ENCODE measurements at regions not wholly inside any gene's neighbourhood (a gene's known extent, or its start where the extent isn't known, plus 50 kb on each side); places are given as distances from the start of the nearest gene placed in this dataset.

DNA sequence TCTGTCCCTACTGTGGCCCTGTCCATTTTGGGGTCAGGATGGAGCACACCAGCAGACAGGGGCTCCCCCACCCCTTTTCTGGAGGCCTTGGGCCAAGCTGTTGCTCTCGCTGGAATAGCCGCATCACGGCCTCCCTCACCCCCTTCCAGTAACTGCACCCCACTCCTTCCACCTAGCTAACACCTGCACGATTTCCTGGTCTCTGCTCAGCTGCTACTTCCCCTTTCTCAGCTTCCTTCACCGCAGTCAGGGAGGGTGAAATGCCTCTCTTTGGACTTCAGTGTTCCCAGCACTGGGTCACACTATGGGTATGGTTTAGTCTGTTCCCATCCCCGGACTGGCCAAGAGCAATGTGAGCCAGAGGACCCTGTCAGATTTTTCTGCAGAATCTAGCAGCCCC is 400.2 kb downstream of the MCTP2 start:
- ChIA-PET CTCF (no interaction called here), POLR2A (ENCODE audit: low non-redundant PET) (no interaction called here)
- intact Hi-C loops (cut with micrococcal nuclease; ENCODE audit: unreplicated experiment) = no loop called here
- no peak for DNase-seq (ENCODE audit: low spot score)
- no peaks in the 10 kb centered on the region for H3K27me3 ChIP-seq (replicated peaks; ENCODE audit: insufficient read depth, low read depth, low read length, poor library complexity)
- BruUV-seq (replicated peaks) = no TSS peak
- no peaks in the 10 kb centered on the region for H3K36me3 ChIP-seq (ENCODE audit: insufficient read depth, low read length, poor library complexity, severe bottlenecking)
- H3K27ac ChIP-seq (ENCODE audit: low read depth, low read length, poor library complexity, severe bottlenecking) = no peak overlapping the region
- no peaks in the 10 kb centered on the region for H3K4me1 ChIP-seq (ENCODE audit: insufficient read depth, low read length, poor library complexity, severe bottlenecking)
- H3K9me3 ChIP-seq (ENCODE audit: low read depth, low read length, poor library complexity, severe bottlenecking) = no peaks in the 10 kb centered on the region
- H3K4me3 ChIP-seq (ENCODE audit: low read depth, low read length, poor library complexity, severe bottlenecking) = no peak overlapping the region
- no peak for TF ChIP-seq EZH2 (IDR thresholded peaks at IDR 0.05; ENCODE audit: borderline replicate concordance, low read depth, low read length, poor library complexity, severe bottlenecking)
- TF ChIP-seq, protein P1, sequence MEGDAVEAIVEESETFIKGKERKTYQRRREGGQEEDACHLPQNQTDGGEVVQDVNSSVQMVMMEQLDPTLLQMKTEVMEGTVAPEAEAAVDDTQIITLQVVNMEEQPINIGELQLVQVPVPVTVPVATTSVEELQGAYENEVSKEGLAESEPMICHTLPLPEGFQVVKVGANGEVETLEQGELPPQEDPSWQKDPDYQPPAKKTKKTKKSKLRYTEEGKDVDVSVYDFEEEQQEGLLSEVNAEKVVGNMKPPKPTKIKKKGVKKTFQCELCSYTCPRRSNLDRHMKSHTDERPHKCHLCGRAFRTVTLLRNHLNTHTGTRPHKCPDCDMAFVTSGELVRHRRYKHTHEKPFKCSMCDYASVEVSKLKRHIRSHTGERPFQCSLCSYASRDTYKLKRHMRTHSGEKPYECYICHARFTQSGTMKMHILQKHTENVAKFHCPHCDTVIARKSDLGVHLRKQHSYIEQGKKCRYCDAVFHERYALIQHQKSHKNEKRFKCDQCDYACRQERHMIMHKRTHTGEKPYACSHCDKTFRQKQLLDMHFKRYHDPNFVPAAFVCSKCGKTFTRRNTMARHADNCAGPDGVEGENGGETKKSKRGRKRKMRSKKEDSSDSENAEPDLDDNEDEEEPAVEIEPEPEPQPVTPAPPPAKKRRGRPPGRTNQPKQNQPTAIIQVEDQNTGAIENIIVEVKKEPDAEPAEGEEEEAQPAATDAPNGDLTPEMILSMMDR (conservative IDR thresholded peaks at IDR 0.05; ENCODE audit: low read depth, low read length) = no peak

DNA sequence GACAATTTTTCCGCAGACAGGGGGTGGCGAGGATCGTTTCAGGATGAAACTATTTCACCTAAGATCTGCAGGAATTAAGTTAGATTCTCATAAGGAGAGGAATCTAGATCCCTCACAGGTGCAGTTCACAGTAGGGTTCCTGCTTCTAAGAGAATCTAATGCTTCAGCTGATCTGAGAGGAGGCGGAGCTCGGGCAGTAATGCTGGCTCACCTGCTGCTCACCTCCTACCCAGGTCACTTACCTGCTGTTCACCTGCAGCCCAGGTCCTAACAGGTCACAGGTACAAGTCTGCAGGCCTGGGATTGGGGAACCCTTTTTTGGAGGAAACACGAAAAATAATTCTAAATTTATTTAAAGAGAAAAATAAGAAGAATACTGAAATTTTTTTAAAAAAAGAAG is 406.8 kb downstream of the MCTP2 start:
- no peak overlapping the region for H3K4me3 ChIP-seq (ENCODE audit: low read depth, low read length, poor library complexity, severe bottlenecking)
- ChIA-PET POLR2A (ENCODE audit: low non-redundant PET) (no interaction called here), CTCF (no interaction called here)
- intact Hi-C loops (cut with micrococcal nuclease; ENCODE audit: unreplicated experiment) = no loop called here
- BruUV-seq (replicated peaks) = no TSS peak
- H3K27ac ChIP-seq (ENCODE audit: low read depth, low read length, poor library complexity, severe bottlenecking) = no peak overlapping the region
- no peaks in the 10 kb centered on the region for H3K4me1 ChIP-seq (ENCODE audit: insufficient read depth, low read length, poor library complexity, severe bottlenecking)
- no peak for DNase-seq (ENCODE audit: low spot score)
- H3K9me3 ChIP-seq (ENCODE audit: low read depth, low read length, poor library complexity, severe bottlenecking) = no peaks in the 10 kb centered on the region
- TF ChIP-seq EZH2 (IDR thresholded peaks at IDR 0.05; ENCODE audit: borderline replicate concordance, low read depth, low read length, poor library complexity, severe bottlenecking) = no peak
- TF ChIP-seq, protein P1 (conservative IDR thresholded peaks at IDR 0.05; ENCODE audit: low read depth, low read length) = no peak
- H3K27me3 ChIP-seq (replicated peaks; ENCODE audit: insufficient read depth, low read depth, low read length, poor library complexity) = no peaks in the 10 kb centered on the region
- no peaks in the 10 kb centered on the region for H3K36me3 ChIP-seq (ENCODE audit: insufficient read depth, low read length, poor library complexity, severe bottlenecking)

DNA sequence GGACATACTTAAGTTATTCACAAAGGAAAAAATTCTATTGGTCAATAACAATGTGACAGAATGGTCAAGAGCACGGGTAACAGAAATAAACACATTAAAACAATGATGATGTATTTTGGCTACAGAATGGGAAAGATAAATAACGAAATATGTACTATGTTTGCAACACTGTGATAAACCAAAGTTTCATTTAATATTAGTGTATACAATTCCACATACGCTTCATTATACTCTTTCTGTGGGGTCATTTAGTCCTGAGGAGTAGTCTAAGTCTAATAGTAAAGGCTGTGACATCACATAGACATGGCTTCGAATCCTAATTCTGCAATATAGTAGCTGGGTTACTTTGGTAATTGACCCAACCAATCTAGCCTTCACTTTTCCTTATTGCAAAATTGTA is 408.3 kb downstream of the MCTP2 start:
- TF ChIP-seq EZH2 (IDR thresholded peaks at IDR 0.05; ENCODE audit: borderline replicate concordance, low read depth, low read length, poor library complexity, severe bottlenecking) = no peak
- TF ChIP-seq, protein P1 (conservative IDR thresholded peaks at IDR 0.05; ENCODE audit: low read depth, low read length) = no peak
- BruUV-seq (replicated peaks) = no TSS peak

More for the DNA sequence above, 408.3 kb downstream of the MCTP2 start:
- no peaks in the 10 kb centered on the region for H3K36me3 ChIP-seq (ENCODE audit: insufficient read depth, low read length, poor library complexity, severe bottlenecking)
- ChIA-PET POLR2A (ENCODE audit: low non-redundant PET) (no interaction called here), CTCF (no interaction called here)
- DNase-seq (ENCODE audit: low spot score) = no peak
- no peaks in the 10 kb centered on the region for H3K27me3 ChIP-seq (replicated peaks; ENCODE audit: insufficient read depth, low read depth, low read length, poor library complexity)
- H3K4me3 ChIP-seq (ENCODE audit: low read depth, low read length, poor library complexity, severe bottlenecking) = no peak overlapping the region
- H3K27ac ChIP-seq (ENCODE audit: low read depth, low read length, poor library complexity, severe bottlenecking) = no peak overlapping the region
- intact Hi-C loops (cut with micrococcal nuclease; ENCODE audit: unreplicated experiment) = no loop called here
- no peaks in the 10 kb centered on the region for H3K9me3 ChIP-seq (ENCODE audit: low read depth, low read length, poor library complexity, severe bottlenecking)
- H3K4me1 ChIP-seq (ENCODE audit: insufficient read depth, low read length, poor library complexity, severe bottlenecking) = no peaks in the 10 kb centered on the region
